Hepatocyte (in vitro differentiated cells): ENCODE measurements at regions not wholly inside any gene's neighbourhood (a gene's known extent, or its start where the extent isn't known, plus 50 kb on each side); places are given as distances from the start of the nearest gene placed in this dataset.

Experiments used
- DNase-seq: peaks from one replicate; pipeline ENCODE4 v3.0.0-alpha.2; 2016; ENCODE audit warnings: low spot score
- H2AFZ ChIP-seq: fragments of 200-600 bp; sonication (generic); 2 replicates; pipeline ENCODE4 v1.6.0; 2016; ENCODE audit warnings: antibody characterized with exemption, mild to moderate bottlenecking
- H3K27ac ChIP-seq: fragments of 200-600 bp; sonication (generic); 2 replicates; pipeline ENCODE4 v1.5.1; 2016; ENCODE audit warnings: mild to moderate bottlenecking
- H3K27me3 ChIP-seq: fragments of 200-600 bp; sonication (generic); 2 replicates; pipeline ENCODE4 v1.6.1; 2016
- H3K36me3 ChIP-seq: fragments of 200-600 bp; sonication (generic); replicated peaks from 2 replicates; pipeline ENCODE4 v1.5.1; 2016; ENCODE audit warnings: low read depth; ENCODE audit not compliant: insufficient read depth
- H3K4me1 ChIP-seq: fragments of 200-600 bp; sonication (generic); 2 replicates; pipeline ENCODE4 v1.5.1; 2016; ENCODE audit warnings: mild to moderate bottlenecking, moderate library complexity; ENCODE audit not compliant: insufficient read depth
- H3K4me2 ChIP-seq: fragments of 200-600 bp; sonication (generic); 2 replicates; pipeline ENCODE4 v1.6.0; 2016
- H3K4me3 ChIP-seq: fragments of 200-600 bp; sonication (generic); 2 replicates; pipeline ENCODE4 v1.5.1; 2016; ENCODE audit warnings: mild to moderate bottlenecking
- H3K79me2 ChIP-seq: fragments of 200-600 bp; sonication (generic); 2 replicates; pipeline ENCODE4 v1.6.0; 2017; ENCODE audit warnings: mild to moderate bottlenecking
- H3K9me2 ChIP-seq: fragments of 200-600 bp; sonication (generic); replicated peaks from 2 replicates; pipeline ENCODE4 v1.6.0; 2017; ENCODE audit warnings: mild to moderate bottlenecking; ENCODE audit not compliant: insufficient read depth
- H3K9me3 ChIP-seq: fragments of 200-600 bp; sonication (generic); 2 replicates; pipeline ENCODE4 v1.5.1; 2016; ENCODE audit warnings: low read depth, mild to moderate bottlenecking
- H4K20me1 ChIP-seq: fragments of 200-600 bp; sonication (generic); 2 replicates; pipeline ENCODE4 v1.6.0; 2016; ENCODE audit warnings: mild to moderate bottlenecking; ENCODE audit not compliant: insufficient read depth, poor library complexity, severe bottlenecking
- CTCF ChIP-seq: fragments of 200-600 bp; sonication (generic); IDR thresholded peaks from 2 replicates; pipeline ENCODE4 v1.5.1; 2016; ENCODE audit warnings: antibody characterized with exemption, mild to moderate bottlenecking; ENCODE audit not compliant: poor library complexity
- EZH2 ChIP-seq: fragments of 200-600 bp; sonication (generic); IDR thresholded peaks from 2 replicates; pipeline ENCODE4 v1.6.1; 2016; ENCODE audit warnings: antibody characterized with exemption, mild to moderate bottlenecking, borderline replicate concordance
- EZH2phosphoT487 ChIP-seq: fragments of 200-600 bp; sonication (generic); IDR thresholded peaks from one replicate; pipeline ENCODE4 v1.6.1; 2018; ENCODE audit warnings: antibody characterized with exemption, mild to moderate bottlenecking, low read depth, moderate library complexity; ENCODE audit not compliant: unreplicated experiment, severe bottlenecking
- WGBS: methylation state at CpG from one replicate; pipeline ENCODE4 v1.1.6; 2016; ENCODE audit warnings: low lambda C conversion rate; ENCODE audit errors: missing lambda C conversion rate; 5-methylcytosine and 5-hydroxymethylcytosine counted together

- Histone ChIP-seq H3K36me3 (no peaks in the 10 kb centered on the region), H3K27ac (no peak overlapping the region), H2AFZ (no peak overlapping the region), H3K4me2 (no peak overlapping the region), H3K79me2 (no peaks in the 10 kb centered on the region), H3K9me3 (no peaks in the 10 kb centered on the region), H3K4me3 (no peak overlapping the region), H4K20me1 (no peaks in the 10 kb centered on the region), H3K4me1 (peaks cover 4% of the 10 kb centered on the region), H3K27me3 (no peaks in the 10 kb centered on the region), H3K9me2 (no peaks in the 10 kb centered on the region)
- TF ChIP-seq EZH2phosphoT487: no peak
- TF ChIP-seq EZH2: no peak
- 57% methylated on average over 9 of the region's 9 CpGs for whole genome bisulfite sequencing
- no peak for DNase-seq
Observed at GRCh38 chr3:4904811-4905695, 74.2 kb upstream of the BHLHE40 start.

- no peaks in the 10 kb centered on the region for H3K79me2 ChIP-seq
- H3K9me2 ChIP-seq: no peaks in the 10 kb centered on the region
- H2AFZ ChIP-seq: no peak overlapping the region
- no peak overlapping the region for H3K4me2 ChIP-seq
- TF ChIP-seq EZH2phosphoT487 (no peak), CTCF (no peak), EZH2 (no peak)
- no peaks in the 10 kb centered on the region for H3K9me3 ChIP-seq
- no peaks in the 10 kb centered on the region for H4K20me1 ChIP-seq
- H3K4me1 ChIP-seq: peaks cover 4% of the 10 kb centered on the region
- 36% methylated on average over 3 of the region's 3 CpGs for WGBS
- no peaks in the 10 kb centered on the region for H3K27me3 ChIP-seq
- no peak for DNase-seq
- no peak overlapping the region for H3K27ac ChIP-seq
- H3K4me3 ChIP-seq: no peak overlapping the region
- H3K36me3 ChIP-seq: no peaks in the 10 kb centered on the region
Observed at GRCh38 chr3:4906107-4906621, 73.1 kb upstream of the BHLHE40 start.

GRCh38 chr3:4907050-4907449, 72.2 kb upstream of the BHLHE40 start:
- H4K20me1 ChIP-seq: no peaks in the 10 kb centered on the region
- H3K36me3 ChIP-seq: no peaks in the 10 kb centered on the region
- no peak for DNase-seq
- peak overlapping the region; percentile 39 for H3K27ac ChIP-seq
- H3K9me3 ChIP-seq: no peaks in the 10 kb centered on the region
- H3K27me3 ChIP-seq: no peaks in the 10 kb centered on the region
- 88% methylated on average over 1 of the region's 1 CpG for WGBS
- no peaks in the 10 kb centered on the region for H3K9me2 ChIP-seq
- TF ChIP-seq CTCF (no peak), EZH2 (no peak)
- no peak overlapping the region for H3K4me3 ChIP-seq
- no peak overlapping the region for H2AFZ ChIP-seq
- no peak overlapping the region for H3K4me2 ChIP-seq
- no peaks in the 10 kb centered on the region for H3K79me2 ChIP-seq
- peaks cover 4% of the 10 kb centered on the region for H3K4me1 ChIP-seq

GRCh38 chr3:4907643-4908432, 71.4 kb upstream of the BHLHE40 start:
- Histone ChIP-seq H3K79me2 (no peaks in the 10 kb centered on the region), H3K27me3 (no peaks in the 10 kb centered on the region), H3K4me3 (no peak overlapping the region), H3K27ac (peak overlapping the region; percentile 39), H2AFZ (peak overlapping the region; percentile 2), H3K9me3 (no peaks in the 10 kb centered on the region), H3K36me3 (no peaks in the 10 kb centered on the region), H4K20me1 (no peaks in the 10 kb centered on the region), H3K4me1 (peaks cover 4% of the 10 kb centered on the region), H3K9me2 (no peaks in the 10 kb centered on the region), H3K4me2 (no peak overlapping the region)
- no peak for DNase-seq
- WGBS: 81% methylated on average over 7 of the region's 7 CpGs
- no peak for TF ChIP-seq EZH2phosphoT487
- no peak for TF ChIP-seq CTCF
- TF ChIP-seq EZH2: no peak
